ENCODE measurements at regions not wholly inside any gene's neighbourhood (a gene's known extent, or its start where the extent isn't known, plus 50 kb on each side); places are given as distances from the start of the nearest gene placed in this dataset.

- TF ChIP-seq JAZF1 (CRISPR knock-in tag; IDR thresholded peaks at IDR 0.05) (no peak), ZNF138 (CRISPR knock-in tag; conservative IDR thresholded peaks at IDR 0.05) (no peak), SMAD3 (CRISPR knock-in tag; IDR thresholded peaks at IDR 0.05; ENCODE audit: borderline replicate concordance) (no peak), TEAD1 (CRISPR knock-in tag; IDR thresholded peaks at IDR 0.05) (no peak), GTF2I (CRISPR knock-in tag; conservative IDR thresholded peaks at IDR 0.05) (no peak), ZBTB21 (CRISPR knock-in tag; IDR thresholded peaks at IDR 0.05; ENCODE audit: borderline replicate concordance) (no peak), SMAD4 (CRISPR knock-in tag; IDR thresholded peaks at IDR 0.05) (no peak), ZMAT4 (CRISPR knock-in tag; IDR thresholded peaks at IDR 0.05) (no peak), ATF2 (CRISPR knock-in tag; IDR thresholded peaks at IDR 0.05; ENCODE audit: borderline replicate concordance, low read depth) (no peak), TP53 (CRISPR knock-in tag; IDR thresholded peaks at IDR 0.05) (no peak), ZNF425 (CRISPR knock-in tag; conservative IDR thresholded peaks at IDR 0.05) (no peak), STAT6 (CRISPR knock-in tag; conservative IDR thresholded peaks at IDR 0.05; ENCODE audit: low read depth) (no peak), PREB (CRISPR knock-in tag; IDR thresholded peaks at IDR 0.05; ENCODE audit: borderline replicate concordance) (no peak), NFYB (CRISPR knock-in tag; conservative IDR thresholded peaks at IDR 0.05; ENCODE audit: low read depth) (no peak), JUN (CRISPR knock-in tag; IDR thresholded peaks at IDR 0.05) (no peak), ELF4 (CRISPR knock-in tag; IDR thresholded peaks at IDR 0.05; ENCODE audit: low read depth) (no peak), KAT7 (CRISPR knock-in tag; IDR thresholded peaks at IDR 0.05; ENCODE audit: borderline replicate concordance) (no peak), E2F5 (CRISPR knock-in tag; IDR thresholded peaks at IDR 0.05) (no peak), E2F4 (CRISPR knock-in tag; IDR thresholded peaks at IDR 0.05; ENCODE audit: borderline replicate concordance, low read depth) (no peak)
- no peak overlapping the region for H3K4me3 Mint-ChIP-seq
- CTCF ChIA-PET = no interaction called here
These were observed 239.6 kb downstream of the SOX9 start for GRCh38 chr17:72360386-72360940.

More at GRCh38 chr17:72360386-72360940, 239.6 kb downstream of the SOX9 start:
- no peak overlapping the region for H3K27ac Mint-ChIP-seq
- ATAC-seq (no peak), DNase-seq (ENCODE audit: low spot score) (no peak)
- H3K9me3 Mint-ChIP-seq = peaks cover under 1% of the 10 kb centered on the region
- H3K27me3 Mint-ChIP-seq (ENCODE audit: low read depth) = peaks cover 3% of the 10 kb centered on the region; the same call in 1 of the 2 replicates
- no peaks in the 10 kb centered on the region for H3K36me3 Mint-ChIP-seq
- POLR2A ChIA-PET = no interaction called here
- peaks cover 6% of the 10 kb centered on the region; the same call in 1 of the 2 replicates for H3K4me1 Mint-ChIP-seq

Measured in WTC11 (cell line).